HepG2 (cell line): ENCODE measurements at regions not wholly inside any gene's neighbourhood (a gene's known extent, or its start where the extent isn't known, plus 50 kb on each side); places are given as distances from the start of the nearest gene placed in this dataset.
"Not testable (repeated sequence)": the region's sequence is repeated elsewhere in the genome, so short reads cannot be mapped to it uniquely, and the experiment has no call there.

Experiments used
- ATAC-seq: fragments of 200-7000 bp; cut with Tn5 transposase; 3 replicates; pipeline ENCODE4 v1.9.1; 2020; ENCODE audit warnings: mild to moderate bottlenecking, moderate library complexity
- BruUV-seq: library from RNA; stranded (reverse); fragments of 400-500 nt; replicated peaks from 2 replicates; lab custom pipeline; 2021; lab: Mats Ljungman, UMichigan
- CTCF ChIA-PET: fragments of 300-600 bp; formaldehyde crosslinking; extraction: SDS; loops from one replicate; lab custom pipeline; 2021; ENCODE audit warnings: low total read pairs, inconsistent platforms, low intra/inter-chr PET ratio; lab: Yijun Ruan, JAX
- POLR2A ChIA-PET: fragments of 350-600 bp; sonication (Branson Sonifier 250); formaldehyde crosslinking; loops from one replicate; lab custom pipeline; 2020; ENCODE audit warnings: antibody characterized with exemption, inconsistent platforms; lab: Yijun Ruan, JAX
- DNase-seq: peaks from one replicate; pipeline ENCODE4 v3.0.0-alpha.2; 2015; ENCODE audit warnings: low spot score
- FAIRE-seq: peaks from 3 replicates; lab custom pipeline; 2011; peaks lifted over from hg19 to GRCh38; lab: Jason Lieb, UNC
- H2AFZ ChIP-seq: one replicate; pipeline ENCODE4 v1.6.1; 2011; ENCODE audit warnings: low read length, inconsistent platforms
- H3K27ac ChIP-seq: fragments of 300-600 bp; 3 replicates; pipeline ENCODE4 v1.8.0; 2011; ENCODE audit warnings: mixed run types, mild to moderate bottlenecking, mixed read lengths, low read length, inconsistent platforms; ENCODE audit not compliant: insufficient read depth; ENCODE audit errors: extremely low read length
- H3K27me3 ChIP-seq, 2 experiments: fragments of 200-600 bp in 1 of 2; 2 replicates in 1 of 2; 3 replicates in 1 of 2; pipeline versions ENCODE4 v1.6.0 to v1.8.0; 2011; ENCODE audit warnings: low read length in 2 of 2, mild to moderate bottlenecking in 2 of 2, moderate library complexity in 2 of 2, inconsistent platforms in 1 of 2; ENCODE audit not compliant: insufficient read depth in 2 of 2, control insufficient read depth in 1 of 2
- H3K36me3 ChIP-seq, 2 experiments: fragments of 200-600 bp in 1 of 2; replicated peaks in 1 of 2; 2 replicates in 1 of 2; 3 replicates in 1 of 2; pipeline versions ENCODE4 v1.5.1 to v1.8.0; 2011; ENCODE audit warnings: low read length in 2 of 2, inconsistent platforms in 1 of 2; ENCODE audit not compliant: insufficient read depth in 2 of 2, control insufficient read depth in 1 of 2
- H3K4me1 ChIP-seq: 2 replicates; pipeline ENCODE4 v1.5.1; 2012; ENCODE audit warnings: low read length, inconsistent platforms; ENCODE audit not compliant: insufficient read depth
- H3K4me2 ChIP-seq: 2 replicates; pipeline ENCODE4 v1.6.0; 2011; ENCODE audit warnings: low read depth, low read length, inconsistent platforms
- H3K4me3 ChIP-seq, 3 experiments: fragments of 200-600 bp in 1 of 3; sonication (generic), shearing (Covaris generic) in 1 of 3; replicated peaks in 1 of 3; 2 replicates each; pipeline ENCODE4 v1.5.1; 2011 to 2016; ENCODE audit warnings: low read length in 3 of 3, inconsistent platforms in 2 of 3, low read depth in 2 of 3, mild to moderate bottlenecking in 2 of 3, control low read depth in 1 of 3, mixed read lengths in 1 of 3; ENCODE audit not compliant: insufficient read depth in 1 of 3
- H3K79me2 ChIP-seq: one replicate; pipeline ENCODE4 v1.6.1; 2011; ENCODE audit warnings: low read length, inconsistent platforms; ENCODE audit not compliant: insufficient read depth
- H3K9ac ChIP-seq: 2 replicates; pipeline ENCODE4 v1.6.0; 2011; ENCODE audit warnings: mild to moderate bottlenecking, low read depth, low read length, inconsistent platforms; ENCODE audit not compliant: insufficient read depth
- H3K9me3 ChIP-seq: 2 replicates; pipeline ENCODE4 v1.5.1; 2012; ENCODE audit warnings: mild to moderate bottlenecking, low read length
- H4K20me1 ChIP-seq: 2 replicates; pipeline ENCODE4 v1.6.0; 2011; ENCODE audit warnings: inconsistent platforms, mild to moderate bottlenecking, low read length, moderate library complexity; ENCODE audit not compliant: insufficient read depth
- AGO1 ChIP-seq: fragments of 200-400 bp; formaldehyde crosslinking; IDR thresholded peaks from 2 replicates; pipeline ENCODE4 v1.6.1; 2017; ENCODE audit warnings: mild to moderate bottlenecking, low read depth, low read length, moderate library complexity; ENCODE audit not compliant: poor library complexity, severe bottlenecking
- AHR ChIP-seq: IDR thresholded peaks from 2 replicates; pipeline ENCODE4 v1.6.1; 2018; ENCODE audit warnings: missing genetic modification reagents, missing compliant biosample characterization
- ARID3A ChIP-seq: IDR thresholded peaks from 2 replicates; pipeline ENCODE4 v1.6.1; 2012; ENCODE audit warnings: low read depth, low read length, improper control_type of control experiment
- BRF2 ChIP-seq: sonication (generic); formaldehyde crosslinking; IDR thresholded peaks from 2 replicates; pipeline ENCODE4 v1.8.1; 2022; ENCODE audit warnings: mild to moderate bottlenecking, missing genetic modification reagents
- CBX1 ChIP-seq: IDR thresholded peaks from one replicate; pipeline ENCODE4 v1.6.1; 2016; ENCODE audit warnings: antibody characterized with exemption, low read depth
- HHEX ChIP-seq: IDR thresholded peaks from 2 replicates; pipeline ENCODE4 v1.6.1; 2016; ENCODE audit warnings: control low read depth
- KAT2B ChIP-seq: fragments of 150-350 bp; IDR thresholded peaks from 2 replicates; pipeline ENCODE4 v1.6.1; 2014; ENCODE audit warnings: low read depth, low read length, borderline replicate concordance
- MTF1 ChIP-seq: sonication (generic); formaldehyde crosslinking; IDR thresholded peaks from 2 replicates; pipeline ENCODE4 v1.5.0; 2020; ENCODE audit warnings: missing genetic modification reagents
- NCOA1 ChIP-seq: sonication (generic); formaldehyde crosslinking; IDR thresholded peaks from 2 replicates; pipeline ENCODE4 v1.9.0; 2021; ENCODE audit warnings: missing genetic modification reagents
- NFE2 ChIP-seq: sonication (generic); formaldehyde crosslinking; IDR thresholded peaks from 2 replicates; pipeline ENCODE4 v1.4.0; 2020; ENCODE audit warnings: missing genetic modification reagents
- STAT5B ChIP-seq: sonication (generic); formaldehyde crosslinking; IDR thresholded peaks from 2 replicates; pipeline ENCODE4 v1.4.0; 2020; ENCODE audit warnings: missing genetic modification reagents
- TFDP1 ChIP-seq: IDR thresholded peaks from 2 replicates; pipeline ENCODE4 v1.6.1; 2016; ENCODE audit warnings: missing compliant biosample characterization, missing genetic modification reagents, borderline replicate concordance
- TRAFD1 ChIP-seq: sonication (generic); formaldehyde crosslinking; IDR thresholded peaks from 2 replicates; pipeline ENCODE4 v1.5.1; 2020; ENCODE audit warnings: missing genetic modification reagents, mild to moderate bottlenecking, borderline replicate concordance
- ZBTB8A ChIP-seq: sonication (generic); formaldehyde crosslinking; IDR thresholded peaks from 2 replicates; pipeline ENCODE4 v1.4.0; 2020; ENCODE audit warnings: mild to moderate bottlenecking, low read depth, missing genetic modification reagents, borderline replicate concordance
- ZMAT5 ChIP-seq: sonication (generic); formaldehyde crosslinking; IDR thresholded peaks from 2 replicates; pipeline ENCODE4 v1.5.0; 2020; ENCODE audit warnings: mild to moderate bottlenecking, low read depth, missing genetic modification reagents, borderline replicate concordance
- ZNF274 ChIP-seq: sonication (generic); formaldehyde crosslinking; IDR thresholded peaks from 2 replicates; pipeline ENCODE4 v1.5.1; 2020; ENCODE audit warnings: mild to moderate bottlenecking, missing genetic modification reagents
- ZNF841 ChIP-seq: sonication (generic); formaldehyde crosslinking; IDR thresholded peaks from 2 replicates; pipeline ENCODE4 v1.8.1; 2023; ENCODE audit warnings: missing genetic modification reagents, borderline replicate concordance
- WGBS: methylation state at CpG from one replicate; pipeline ENCODE4 v1.1.6; 2017; ENCODE audit warnings: low lambda C conversion rate; 5-methylcytosine and 5-hydroxymethylcytosine counted together
- in situ Hi-C: cut with HindIII; loops from 2 replicates; pipeline ENCODE4 v1.10.0; 2017; ENCODE audit warnings: low pct_unique_long_range_greater_than_20kb; ENCODE audit not compliant: extremely low pct_ligation_motif_present
- intact Hi-C: fragments of 100-400 bp; cut with micrococcal nuclease; formaldehyde crosslinking; loops from one replicate; pipeline ENCODE4 v1.10.0; 2022; ENCODE audit not compliant: unreplicated experiment

GRCh38 chr12:74401966-74402365, 135.7 kb upstream of the ATXN7L3B start:
- ChIA-PET CTCF (no interaction called here), POLR2A (no interaction called here)
- in situ Hi-C loops: no loop called here
- 36% methylated on average over 3 of the region's 3 CpGs for WGBS
- TF ChIP-seq STAT5B (CRISPR knock-in tag): no peak
- no peak for TF ChIP-seq CBX1
- TF ChIP-seq AGO1: no peak
- no peak for TF ChIP-seq ZNF274 (CRISPR knock-in tag)
- no peak for TF ChIP-seq NFE2 (CRISPR knock-in tag)
- no peak for TF ChIP-seq AHR (CRISPR knock-in tag)
- no peak for TF ChIP-seq MTF1 (CRISPR knock-in tag)
- TF ChIP-seq NCOA1 (CRISPR knock-in tag): no peak
- no peak for TF ChIP-seq BRF2
- no peak for TF ChIP-seq KAT2B
- TF ChIP-seq TRAFD1: no peak
- TF ChIP-seq ZBTB8A (CRISPR knock-in tag): no peak
- TF ChIP-seq ZMAT5: no peak
- no peak for TF ChIP-seq TFDP1
- TF ChIP-seq HHEX (CRISPR knock-in tag): no peak
- TF ChIP-seq ARID3A: no peak
- no peak for TF ChIP-seq ZNF841 (CRISPR knock-in tag)
- ATAC-seq (no peak), DNase-seq (no peak), FAIRE-seq (no peak)
- Histone ChIP-seq H3K36me3 (no peaks in the 10 kb centered on the region), H3K79me2 (no peaks in the 10 kb centered on the region), H3K9me3 (no peaks in the 10 kb centered on the region), H3K4me2 (no peak overlapping the region), H3K4me1 (no peaks in the 10 kb centered on the region), H3K27ac (no peak overlapping the region), H2AFZ (no peak overlapping the region), H3K27me3 (no peaks in the 10 kb centered on the region), H3K4me3 (no peak overlapping the region), H4K20me1 (no peaks in the 10 kb centered on the region), H3K9ac (no peak overlapping the region)
- BruUV-seq: no TSS peak
- intact Hi-C loops: no loop called here

GRCh38 chr12:74403221-74403470, 134.5 kb upstream of the ATXN7L3B start:
- H3K36me3 ChIP-seq: not testable (repeated sequence)

More at GRCh38 chr12:74403221-74403470, 134.5 kb upstream of the ATXN7L3B start:
- H3K9ac ChIP-seq, H3K27ac ChIP-seq, H4K20me1 ChIP-seq, H3K4me3 ChIP-seq, FAIRE-seq, intact Hi-C loops, CTCF ChIA-PET, H2AFZ ChIP-seq, H3K4me1 ChIP-seq, DNase-seq, H3K79me2 ChIP-seq, POLR2A ChIA-PET, H3K9me3 ChIP-seq, in situ Hi-C loops, ATAC-seq, BruUV-seq, H3K4me2 ChIP-seq, H3K27me3 ChIP-seq: not testable (repeated sequence)
- WGBS: no CpG with 5 or more reads among the region's 12 CpGs
